DND-41 (cell line): ENCODE measurements at regions not wholly inside any gene's neighbourhood (a gene's known extent, or its start where the extent isn't known, plus 50 kb on each side); places are given as distances from the start of the nearest gene placed in this dataset.

ENCODE experiments used
- EZH2 ChIP-seq: IDR thresholded peaks from 3 replicates; pipeline ENCODE4 v1.6.1; 2012; ENCODE audit warnings: borderline replicate concordance, low read depth, mild to moderate bottlenecking, moderate library complexity, low read length, inconsistent platforms; ENCODE audit not compliant: severe bottlenecking
- TF ChIP-seq, protein P1 (sequence below): IDR thresholded peaks from 2 replicates; pipeline ENCODE4 v1.5.1; 2012; ENCODE audit warnings: borderline replicate concordance, low read length, moderate library complexity, mild to moderate bottlenecking; ENCODE audit not compliant: poor library complexity, severe bottlenecking; ENCODE audit errors: extremely low read depth

- TF ChIP-seq, protein P1, sequence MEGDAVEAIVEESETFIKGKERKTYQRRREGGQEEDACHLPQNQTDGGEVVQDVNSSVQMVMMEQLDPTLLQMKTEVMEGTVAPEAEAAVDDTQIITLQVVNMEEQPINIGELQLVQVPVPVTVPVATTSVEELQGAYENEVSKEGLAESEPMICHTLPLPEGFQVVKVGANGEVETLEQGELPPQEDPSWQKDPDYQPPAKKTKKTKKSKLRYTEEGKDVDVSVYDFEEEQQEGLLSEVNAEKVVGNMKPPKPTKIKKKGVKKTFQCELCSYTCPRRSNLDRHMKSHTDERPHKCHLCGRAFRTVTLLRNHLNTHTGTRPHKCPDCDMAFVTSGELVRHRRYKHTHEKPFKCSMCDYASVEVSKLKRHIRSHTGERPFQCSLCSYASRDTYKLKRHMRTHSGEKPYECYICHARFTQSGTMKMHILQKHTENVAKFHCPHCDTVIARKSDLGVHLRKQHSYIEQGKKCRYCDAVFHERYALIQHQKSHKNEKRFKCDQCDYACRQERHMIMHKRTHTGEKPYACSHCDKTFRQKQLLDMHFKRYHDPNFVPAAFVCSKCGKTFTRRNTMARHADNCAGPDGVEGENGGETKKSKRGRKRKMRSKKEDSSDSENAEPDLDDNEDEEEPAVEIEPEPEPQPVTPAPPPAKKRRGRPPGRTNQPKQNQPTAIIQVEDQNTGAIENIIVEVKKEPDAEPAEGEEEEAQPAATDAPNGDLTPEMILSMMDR, result no peak
- no peak for TF ChIP-seq EZH2
Observed at GRCh38 chr13:40346592-40346991, 319.8 kb downstream of the FOXO1 start.
